HK-2 (cell line): ENCODE measurements at regions not wholly inside any gene's neighbourhood (a gene's known extent, or its start where the extent isn't known, plus 50 kb on each side); places are given as distances from the start of the nearest gene placed in this dataset.
A peak's percentile ranks its signal among the peaks of the same experiment; 100 is the strongest.
"Not testable (repeated sequence)": the region's sequence is repeated elsewhere in the genome, so short reads cannot be mapped to it uniquely, and the experiment has no call there.

Source experiments
- DNase-seq: peaks from one replicate; pipeline ENCODE4 v3.0.0-alpha.2; 2018; ENCODE audit not compliant: unreplicated experiment

DNA sequence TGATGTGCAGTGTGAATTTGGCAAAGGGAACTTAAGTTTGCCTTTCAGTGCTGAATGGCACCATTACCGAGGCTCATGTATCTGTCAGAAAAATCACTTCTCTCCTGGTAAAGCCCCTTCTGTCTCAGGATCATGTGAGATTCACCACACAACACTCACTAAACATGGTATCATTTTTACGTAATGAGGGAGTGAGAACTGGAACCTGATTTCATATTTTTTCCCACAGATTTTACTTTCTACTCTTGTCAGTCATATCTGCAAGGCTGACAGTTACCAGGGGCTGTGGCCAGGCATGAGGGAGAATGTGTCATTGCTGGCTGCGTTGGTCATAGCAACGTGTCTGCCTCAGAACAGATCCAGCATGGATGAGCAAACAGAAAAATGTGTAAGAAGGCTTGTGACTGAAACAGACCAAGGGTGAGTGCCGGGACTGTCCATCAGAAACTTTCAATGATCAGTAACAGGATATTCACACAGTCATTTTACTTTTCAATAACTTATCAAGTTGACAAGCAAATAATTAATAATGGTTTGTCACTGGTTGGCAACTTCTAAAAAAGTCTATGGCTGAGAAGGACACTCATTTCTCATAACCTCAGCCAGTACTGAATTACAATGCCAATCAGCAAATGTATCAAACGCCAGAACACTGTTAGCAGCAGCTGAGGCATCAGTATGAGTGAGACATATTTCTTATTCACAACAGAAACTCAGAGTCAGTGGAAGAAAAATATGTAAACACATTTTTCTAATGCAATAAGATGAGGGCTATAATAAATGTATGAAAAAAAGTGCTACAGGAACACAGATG, 100.5 kb downstream of the CDC42EP3 start:
- DNase-seq: peak; percentile 69

DNA sequence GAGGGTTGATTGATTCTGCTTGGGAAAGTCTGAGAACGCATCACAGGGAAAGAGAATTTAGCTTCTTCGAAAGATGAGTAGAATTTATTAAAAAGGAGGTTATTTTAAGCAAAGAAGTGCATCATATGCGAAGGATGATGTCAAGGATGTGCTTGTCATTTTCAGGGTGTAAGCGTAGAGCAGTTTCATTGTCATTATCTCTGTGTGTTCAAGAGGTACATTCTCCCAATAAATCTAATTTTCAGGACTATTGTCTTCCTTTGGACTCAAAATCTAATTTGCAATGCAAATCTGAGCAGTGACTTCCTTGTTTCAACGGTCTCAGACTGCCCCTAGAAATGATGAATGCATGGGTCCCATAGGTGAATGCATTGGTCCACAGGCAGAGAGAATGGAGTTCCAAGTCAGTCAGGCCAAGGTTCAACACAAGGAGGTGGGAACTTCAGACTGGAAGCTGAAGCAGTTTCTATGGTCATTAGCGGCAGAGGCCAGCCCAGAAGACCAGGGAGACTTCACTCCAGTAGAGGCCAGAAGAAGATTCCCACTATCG, 99.8 kb downstream of the CDC42EP3 start:
- DNase-seq: no peak

DNA sequence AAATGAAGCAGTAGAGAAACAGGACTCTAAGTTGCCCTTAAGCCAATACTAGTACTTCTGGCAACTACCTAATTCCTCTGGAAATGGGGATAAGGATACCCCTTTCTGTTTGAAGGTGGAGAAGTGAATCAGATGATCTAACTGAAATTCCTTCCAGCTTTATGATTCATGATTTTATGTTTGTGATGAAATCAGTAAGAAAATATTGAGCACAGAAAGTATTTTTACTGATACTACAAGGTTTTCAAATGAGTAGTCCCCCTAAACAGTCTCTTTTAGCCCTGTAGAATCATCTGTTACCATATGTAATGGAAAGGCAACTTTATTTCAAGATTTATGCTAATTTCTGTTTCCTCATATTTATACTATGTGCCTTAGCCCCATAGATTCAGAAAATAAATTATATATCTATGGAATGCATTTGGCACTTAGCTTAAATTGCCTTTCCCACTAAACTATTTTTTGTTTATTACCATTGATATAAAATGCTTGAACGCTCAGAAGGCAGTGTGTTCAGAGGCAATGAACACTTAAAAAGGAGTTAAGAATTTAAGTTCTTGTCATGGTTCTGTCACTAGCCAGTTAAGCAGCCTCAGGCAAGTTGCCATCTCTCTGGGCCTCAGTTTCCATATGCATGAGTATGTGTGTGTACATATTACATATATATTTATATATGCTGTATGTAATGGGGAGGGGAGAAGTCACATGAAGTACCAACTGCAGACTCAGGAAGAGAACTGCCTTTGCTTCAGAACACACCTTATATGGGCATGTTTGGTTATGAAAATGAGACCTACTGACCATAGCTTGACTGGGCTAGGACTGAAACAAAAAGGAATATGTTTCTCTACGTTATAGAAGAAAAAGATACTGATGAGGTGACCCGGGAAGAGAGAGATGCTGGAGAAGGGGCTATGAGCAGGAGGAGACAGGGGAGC, 97.7 kb downstream of the CDC42EP3 start:
- no peak for DNase-seq

DNA sequence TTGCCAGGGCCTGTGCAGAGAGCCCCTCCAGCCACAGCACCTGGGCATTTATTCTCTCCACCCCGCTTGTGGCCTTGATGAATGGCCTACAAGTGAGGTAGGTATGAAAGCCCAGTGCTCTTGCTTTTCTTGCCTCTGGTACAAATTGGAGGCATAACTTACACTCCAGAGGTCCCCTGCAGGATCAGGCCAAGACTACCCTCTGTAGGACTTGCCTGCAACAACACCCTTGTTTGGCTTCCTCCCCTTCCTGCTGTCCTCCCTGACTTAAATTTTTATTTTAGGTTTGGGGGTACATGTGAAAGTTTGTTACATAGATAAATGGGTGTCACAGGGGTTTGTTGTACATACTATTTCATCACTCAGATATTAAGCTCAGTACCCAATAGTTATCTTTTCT, 95.7 kb downstream of the CDC42EP3 start:
- DNase-seq: no peak

DNA sequence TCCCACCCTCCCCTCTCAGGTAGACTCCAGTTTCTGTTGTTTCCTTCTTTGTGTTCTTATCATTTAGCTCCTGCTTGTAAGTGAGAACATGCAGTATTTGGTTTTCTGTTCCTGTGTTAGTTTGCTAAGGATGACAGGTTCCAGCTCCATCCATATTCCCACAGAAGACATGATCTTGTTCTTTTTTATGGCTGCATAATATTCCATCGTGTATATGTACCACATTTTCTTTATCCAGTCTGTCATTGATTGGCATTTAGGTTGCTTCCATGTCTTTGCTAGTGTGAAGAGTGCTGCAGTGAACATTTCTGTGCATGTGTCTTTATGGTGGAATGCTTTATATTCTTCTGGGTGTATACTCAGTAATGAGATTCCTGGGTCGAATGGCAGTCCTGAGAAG, 95.2 kb downstream of the CDC42EP3 start:
- not testable (repeated sequence) for DNase-seq

DNA sequence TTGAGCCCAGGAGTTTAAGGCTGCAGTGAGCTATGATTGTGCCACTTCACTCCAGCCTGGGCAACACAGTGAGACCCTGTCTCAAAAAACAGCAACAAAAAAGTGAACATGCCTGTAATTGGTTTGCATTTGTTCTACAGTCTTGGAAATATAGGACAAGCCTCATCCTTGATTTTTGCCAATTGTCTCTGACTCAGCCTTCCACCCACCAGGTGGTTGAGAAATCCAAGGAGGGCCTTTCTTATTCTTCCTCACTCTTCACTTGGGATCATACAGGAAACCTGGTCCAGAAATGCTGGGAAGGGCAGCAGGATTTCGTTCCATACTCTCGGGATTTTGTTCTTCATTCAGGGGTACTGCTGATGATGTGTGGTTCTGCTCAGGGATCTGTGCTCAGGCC, 94.6 kb downstream of the CDC42EP3 start:
- no peak for DNase-seq

DNA sequence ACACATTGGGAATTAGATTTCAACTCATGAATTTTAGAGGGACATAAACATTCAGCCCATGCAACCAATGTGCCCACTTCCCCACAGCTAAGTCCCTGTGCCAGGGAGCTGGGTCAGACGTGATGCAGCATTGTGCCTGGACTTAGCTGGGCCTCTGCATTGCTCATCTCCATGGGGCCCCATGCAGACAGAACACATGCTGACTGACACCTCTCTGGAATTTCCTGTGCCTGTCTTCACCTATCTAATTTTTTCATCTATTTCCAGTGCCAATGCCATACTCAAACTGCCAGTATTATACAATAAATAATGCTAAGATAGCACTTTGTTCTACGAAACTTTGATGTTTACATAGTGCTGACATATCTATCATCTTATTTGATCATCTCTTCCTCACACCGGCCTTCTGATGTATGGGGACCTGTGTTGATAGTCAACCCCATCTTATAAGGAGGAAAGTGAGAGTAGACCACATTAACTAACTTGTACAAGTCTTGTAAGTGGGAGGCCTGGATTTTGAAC, 92.2 kb downstream of the CDC42EP3 start:
- DNase-seq: no peak

DNA sequence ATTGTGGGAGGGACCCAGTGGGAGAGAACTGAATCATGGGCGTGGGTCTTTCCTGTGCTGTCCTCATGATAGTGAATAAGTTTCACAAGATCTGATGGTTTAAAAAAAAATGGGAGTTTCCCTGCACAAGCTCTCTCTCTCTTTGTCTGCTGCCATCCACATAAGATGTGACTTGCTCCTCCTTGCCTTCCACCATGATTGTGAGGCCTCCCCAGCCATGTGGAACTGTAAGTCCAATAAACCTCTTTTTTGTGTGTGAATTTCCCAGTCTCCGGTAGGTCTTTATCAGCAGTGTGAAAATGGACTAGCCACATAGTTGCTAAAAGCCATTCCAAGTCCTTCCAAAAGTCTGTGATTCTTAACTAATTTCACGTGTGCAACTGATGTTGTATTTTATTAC, 91.5 kb downstream of the CDC42EP3 start:
- not testable (repeated sequence) for DNase-seq

DNA sequence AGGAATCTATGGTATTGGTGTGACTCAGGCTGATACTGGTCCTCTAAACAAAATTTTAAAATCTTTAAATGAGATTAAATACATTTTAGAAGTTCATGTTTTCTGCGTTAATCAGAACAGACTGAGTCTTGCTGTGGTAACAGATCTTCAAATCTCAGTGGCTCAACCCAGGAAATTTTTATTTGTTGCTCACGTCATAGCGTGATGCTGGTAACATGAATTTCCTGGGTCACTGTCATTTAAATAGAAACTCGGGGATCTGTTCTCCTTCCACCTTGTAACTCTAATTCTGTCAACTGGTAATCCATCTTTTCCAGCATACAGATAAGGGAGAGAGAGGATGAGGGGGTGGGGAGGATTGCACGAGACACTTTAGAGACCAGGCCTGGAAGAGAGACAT, 90.0 kb downstream of the CDC42EP3 start:
- no peak for DNase-seq

DNA sequence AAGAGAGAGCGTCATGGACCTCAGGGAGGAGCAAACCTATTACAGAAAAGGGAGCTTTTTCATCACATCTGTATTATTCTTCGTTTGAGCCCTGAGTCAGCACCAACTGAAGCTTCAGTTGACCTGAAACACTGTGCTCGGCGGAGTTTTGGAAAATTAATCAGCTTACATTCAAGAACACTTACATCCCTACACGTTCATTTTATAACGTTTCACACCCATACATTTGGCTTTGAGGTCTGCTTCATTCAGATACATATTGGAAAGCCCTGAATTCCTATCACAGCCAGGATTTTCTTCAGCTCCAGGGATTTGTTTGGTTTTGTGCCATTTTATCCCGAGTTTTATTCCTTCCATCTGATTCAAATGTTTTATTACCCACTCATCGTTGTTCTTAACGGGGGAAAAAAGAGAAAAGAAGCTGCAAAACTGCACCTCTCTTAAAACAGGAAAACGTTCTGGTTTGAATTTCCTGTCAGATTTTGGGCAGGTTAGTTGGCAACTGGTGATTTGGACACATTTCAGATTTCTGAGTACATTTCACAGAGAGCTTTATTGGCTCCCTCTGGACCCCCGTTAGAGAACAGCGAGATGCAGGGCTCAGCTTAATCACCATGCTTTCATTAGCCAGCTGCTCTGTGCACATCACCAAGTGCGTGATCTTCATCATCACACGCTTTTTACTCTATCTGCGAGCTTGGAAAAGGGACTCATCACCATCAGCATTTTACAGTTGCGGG, 88.8 kb downstream of the CDC42EP3 start:
- no peak for DNase-seq

DNA sequence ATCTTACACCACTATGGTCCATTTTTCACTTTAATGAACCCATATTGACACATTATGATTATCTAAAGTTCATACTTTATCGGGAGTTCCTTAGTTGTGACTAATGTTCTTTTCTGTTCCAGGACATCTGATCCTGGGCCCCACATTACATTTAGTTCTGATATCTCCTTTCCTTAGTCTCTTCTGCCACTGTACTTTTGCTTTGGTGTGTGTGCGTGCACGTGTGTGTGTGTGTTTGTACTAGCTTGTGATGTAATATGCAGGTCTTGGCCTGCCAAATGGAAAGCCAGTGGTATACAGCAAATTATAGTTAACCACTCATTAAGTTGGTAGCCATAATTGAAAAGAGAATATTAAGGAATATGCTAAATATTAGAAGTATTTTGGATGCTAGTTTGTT, 88.0 kb downstream of the CDC42EP3 start:
- DNase-seq: no peak

DNA sequence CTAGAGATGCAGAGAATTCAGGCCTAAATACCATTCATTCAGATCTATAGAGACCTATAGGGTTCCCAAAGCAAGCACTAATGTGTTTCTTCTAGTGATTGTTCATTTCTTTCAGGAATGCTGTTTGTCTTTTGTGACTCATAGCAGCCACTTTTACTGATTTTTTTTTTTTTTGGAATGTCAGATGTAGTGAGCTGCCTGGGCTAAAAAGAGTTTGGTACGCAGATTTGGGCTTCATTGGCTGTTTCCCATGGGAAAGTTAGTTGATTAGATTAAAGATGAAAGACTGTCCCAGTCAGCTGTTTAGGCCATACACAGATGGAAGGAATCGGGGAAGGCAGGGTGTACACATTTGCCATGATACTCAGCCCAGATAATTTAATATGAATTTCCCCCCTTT, 87.6 kb downstream of the CDC42EP3 start:
- DNase-seq: no peak

DNA sequence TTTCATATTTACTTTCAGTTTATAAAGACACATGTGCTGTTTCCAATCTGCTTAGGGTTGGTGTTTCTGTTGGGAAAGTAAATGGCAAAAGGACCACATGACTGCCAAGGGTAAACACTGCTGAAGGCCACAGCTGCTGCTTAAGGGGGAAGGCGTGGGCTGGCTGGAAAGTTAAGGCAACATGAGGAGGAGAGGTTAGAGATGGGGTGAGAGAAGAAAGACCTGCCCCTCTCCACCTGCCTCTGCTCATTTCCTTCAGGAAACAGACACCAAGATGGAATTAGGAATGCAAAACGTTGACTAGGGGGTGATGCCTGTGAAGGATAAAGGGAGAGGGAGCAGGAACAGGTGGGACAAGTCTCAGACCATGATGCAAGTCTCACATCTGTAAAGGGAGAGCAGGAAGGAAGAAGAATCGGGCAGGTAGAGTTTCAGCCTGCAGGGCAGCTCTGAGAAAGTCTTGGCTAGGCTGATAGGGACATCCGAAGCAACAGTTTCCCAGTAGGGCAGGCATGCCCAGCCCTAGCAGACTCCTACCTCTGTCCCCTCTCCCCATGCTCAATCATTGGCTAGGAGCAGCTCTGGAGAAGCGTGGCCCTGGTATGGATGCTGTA, 86.0 kb downstream of the CDC42EP3 start:
- DNase-seq: no peak

DNA sequence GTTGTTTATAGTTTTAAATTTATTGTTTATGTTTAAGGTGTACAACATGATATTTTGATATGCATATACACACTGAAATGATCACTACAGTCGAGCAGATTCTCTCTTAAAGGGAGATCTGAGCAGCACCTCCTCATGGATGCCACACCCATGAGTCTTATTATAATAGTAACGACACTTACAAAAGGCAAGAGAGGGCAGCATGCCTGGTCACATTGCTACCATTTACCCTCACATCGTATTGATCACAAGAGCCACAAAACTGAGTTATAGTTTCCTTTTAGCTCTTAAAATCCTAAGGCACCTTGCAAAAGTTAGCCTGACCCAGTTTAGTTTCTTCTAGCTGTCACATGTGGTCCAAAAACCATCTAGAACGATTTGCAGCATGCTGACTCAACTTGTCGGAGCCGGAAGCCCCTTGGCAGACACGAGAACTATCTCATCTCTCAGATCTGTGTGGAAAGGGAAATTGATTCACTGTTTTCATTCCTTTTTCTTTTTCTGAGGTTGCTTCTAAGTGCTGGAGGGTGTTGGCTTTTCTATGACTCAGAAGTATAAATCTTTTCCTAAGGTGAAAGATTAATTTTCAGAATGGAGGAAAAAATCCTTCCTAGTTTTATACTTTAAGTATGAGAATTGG, 85.3 kb downstream of the CDC42EP3 start:
- peak; percentile 48 for DNase-seq

DNA sequence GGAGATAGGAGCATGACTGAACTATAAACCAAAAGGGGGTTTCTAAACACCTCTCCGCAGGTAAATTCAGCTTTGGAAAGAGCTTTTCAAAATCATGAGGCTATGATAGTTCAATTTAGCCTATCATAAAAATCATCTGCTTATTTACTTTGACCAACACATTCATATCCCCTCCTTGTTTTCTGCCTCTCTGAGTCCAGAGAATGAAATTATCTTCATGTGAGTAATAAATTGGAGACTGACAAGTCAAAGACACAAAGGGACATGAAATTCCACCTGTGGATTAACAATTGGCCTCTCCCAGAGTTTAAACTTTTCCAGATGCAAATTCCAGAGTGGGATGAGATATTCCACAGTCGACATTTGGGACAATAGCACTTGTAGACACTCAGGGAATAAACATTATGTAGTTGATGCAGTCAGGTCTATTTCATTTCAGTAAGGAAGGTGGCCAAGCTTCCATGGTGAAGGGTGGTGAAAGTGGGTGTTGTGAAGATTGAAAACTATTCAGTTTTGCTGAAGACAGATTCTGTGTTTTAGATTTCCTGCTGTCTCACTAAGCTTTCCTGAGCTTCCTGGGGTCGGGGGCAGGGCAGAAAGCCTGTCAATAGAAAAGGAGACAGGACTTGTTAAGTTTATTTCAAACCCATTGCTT, 84.7 kb downstream of the CDC42EP3 start:
- DNase-seq: no peak

DNA sequence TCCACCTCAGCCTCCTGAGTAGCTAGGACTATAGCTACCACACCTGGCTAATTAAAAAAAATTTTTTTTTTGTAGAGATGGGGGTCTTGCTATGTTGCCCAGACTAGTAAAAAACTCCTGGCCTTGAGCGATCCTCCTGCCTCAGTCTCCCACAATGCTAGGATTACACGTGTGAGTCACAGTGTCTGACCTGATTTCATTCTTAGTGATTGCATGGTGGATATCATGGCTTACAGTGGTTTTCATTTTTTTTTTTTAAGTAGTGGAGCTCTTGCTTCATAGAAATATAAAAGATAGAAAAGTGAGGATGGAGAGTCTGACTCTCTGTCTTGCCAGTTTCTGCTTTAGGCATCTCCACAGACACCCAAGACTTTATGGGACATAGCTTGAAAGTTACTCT, 83.6 kb downstream of the CDC42EP3 start:
- DNase-seq: no peak

DNA sequence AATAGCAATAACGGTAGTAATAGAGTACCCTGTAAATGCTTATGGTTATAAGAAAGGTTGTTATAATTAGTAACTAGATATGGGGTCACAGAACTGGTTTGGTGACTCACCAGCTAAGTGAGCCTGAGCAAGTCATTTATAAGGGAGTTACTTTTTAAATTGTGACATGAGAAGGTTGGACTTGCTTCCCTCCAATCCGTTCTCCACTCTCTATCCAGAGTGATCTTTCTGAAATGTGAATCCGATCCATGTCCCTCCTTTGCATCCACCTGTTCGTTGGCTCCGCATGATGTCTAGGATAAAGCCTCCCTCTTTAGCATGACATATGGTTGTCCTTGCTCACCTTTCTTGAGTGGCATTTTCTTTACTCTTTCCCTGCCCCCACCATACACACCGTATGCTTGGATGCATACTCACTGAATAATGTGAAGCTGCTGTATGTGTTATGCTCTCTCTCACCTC, 83.1 kb downstream of the CDC42EP3 start:
- DNase-seq: no peak

DNA sequence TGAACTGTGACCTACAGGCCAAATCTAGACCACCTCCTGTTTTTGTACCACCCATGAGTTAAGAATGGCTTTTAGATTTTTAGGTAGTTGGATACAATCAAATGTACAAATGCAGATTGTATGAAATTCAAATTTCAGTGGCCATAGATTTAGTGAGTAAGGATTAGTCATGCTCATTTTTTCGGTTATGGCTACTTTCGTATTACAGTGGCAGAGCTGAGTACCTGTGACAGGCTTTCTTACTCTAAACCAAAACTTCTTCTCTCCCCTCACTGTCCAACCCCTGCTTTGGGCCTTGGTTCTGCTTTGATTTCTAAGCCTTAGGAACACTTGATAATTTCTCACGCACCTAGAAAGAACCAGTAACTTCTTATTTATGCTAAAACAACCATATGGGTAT, 82.1 kb downstream of the CDC42EP3 start:
- no peak for DNase-seq

DNA sequence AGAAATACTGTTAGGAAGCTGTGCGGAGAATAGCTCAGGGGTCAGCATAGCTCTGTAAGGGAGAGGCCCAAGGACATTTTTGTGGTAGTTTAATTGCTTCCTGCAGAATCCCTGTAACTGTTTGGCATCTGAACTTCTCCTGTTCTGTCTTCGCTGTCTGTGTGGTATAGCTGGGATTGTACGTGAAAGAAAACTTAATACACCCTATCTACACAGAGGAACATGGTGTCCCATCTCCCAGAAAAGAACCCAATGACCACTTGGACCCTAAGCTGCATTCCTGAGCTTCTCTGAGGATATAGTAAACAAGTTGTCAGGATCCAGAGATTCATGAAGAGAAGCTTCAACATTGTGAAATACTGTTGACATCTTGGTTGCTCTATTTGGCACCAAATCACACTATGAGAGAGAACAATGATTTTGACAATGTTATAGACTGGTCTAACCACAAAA, 81.3 kb downstream of the CDC42EP3 start:
- no peak for DNase-seq
